Activated naive CD8-positive, alpha-beta T cell treated with anti-CD3 and anti-CD28 coated beads for 36 hours (primary cell): ENCODE measurements at regions not wholly inside any gene's neighbourhood (a gene's known extent, or its start where the extent isn't known, plus 50 kb on each side); places are given as distances from the start of the nearest gene placed in this dataset.

Experiments
- DNase-seq: peaks from one replicate; pipeline ENCODE4 v3.0.0; 2021
- H3K27ac Mint-ChIP-seq: one replicate; pipeline ENCODE4 v1.8.0; 2022; ENCODE audit warnings: mild to moderate bottlenecking, moderate library complexity, mixed read lengths
- H3K27me3 Mint-ChIP-seq: one replicate; pipeline ENCODE4 v1.8.0; 2022; ENCODE audit warnings: mild to moderate bottlenecking, mixed read lengths
- H3K36me3 Mint-ChIP-seq: one replicate; pipeline ENCODE4 v1.8.0; 2021; ENCODE audit warnings: mild to moderate bottlenecking, mixed read lengths
- H3K4me1 Mint-ChIP-seq: one replicate; pipeline ENCODE4 v1.8.0; 2021; ENCODE audit warnings: mixed read lengths
- H3K4me3 Mint-ChIP-seq: one replicate; pipeline ENCODE4 v1.8.0; 2022; ENCODE audit warnings: mild to moderate bottlenecking, moderate library complexity, mixed read lengths
- H3K9me3 Mint-ChIP-seq: one replicate; pipeline ENCODE4 v1.8.0; 2022; ENCODE audit warnings: mixed read lengths

GRCh38 chr6:43956478-43956877 lies 170.8 kb downstream of the MRPL14 start:
- Mint-ChIP-seq H3K4me1 (no peaks in the 10 kb centered on the region), H3K36me3 (no peaks in the 10 kb centered on the region)

DNA sequence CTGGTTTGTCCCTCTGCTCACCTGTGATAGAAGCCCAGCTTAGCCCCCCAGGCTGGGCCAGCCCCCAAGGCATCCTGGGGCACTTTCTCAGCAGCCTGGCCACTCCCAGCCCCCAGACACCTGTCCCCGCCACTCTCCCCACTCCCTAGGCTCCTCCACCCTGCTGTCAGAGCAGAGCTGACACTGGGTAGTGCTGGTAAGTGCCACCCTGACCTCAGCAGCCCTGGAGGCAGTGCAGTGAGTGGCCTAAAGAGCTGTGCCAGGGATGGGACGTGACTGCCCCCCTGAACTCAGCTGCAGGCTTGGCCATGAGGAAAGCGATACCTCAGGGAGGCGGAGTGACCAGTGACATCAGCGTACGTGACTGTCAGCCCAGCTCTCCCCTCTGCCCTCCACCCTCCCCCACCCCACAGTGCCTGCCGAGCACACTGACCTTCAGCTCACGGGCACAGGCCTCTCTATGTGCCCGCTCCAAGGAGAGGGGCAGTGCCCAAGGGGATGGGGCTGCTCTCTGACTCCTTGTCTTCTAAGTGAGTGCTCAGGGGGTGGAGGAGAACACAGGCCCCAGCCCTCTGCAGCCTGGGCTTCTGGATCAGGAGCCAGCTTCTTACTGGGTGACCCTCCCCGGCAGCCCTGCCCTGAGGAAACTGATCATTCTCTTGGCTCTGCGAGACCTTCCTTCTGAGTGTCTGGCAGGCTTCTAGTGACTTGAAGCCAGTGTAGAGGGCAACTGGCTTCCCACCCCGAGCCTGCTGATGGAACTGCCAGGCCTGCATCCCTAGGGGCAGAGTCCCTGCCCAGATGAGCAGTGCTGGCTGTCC lies 172.7 kb downstream of the MRPL14 start:
- Mint-ChIP-seq H3K4me1 (no peaks in the 10 kb centered on the region), H3K4me3 (no peak overlapping the region), H3K27ac (no peak overlapping the region), H3K36me3 (no peaks in the 10 kb centered on the region), H3K27me3 (peaks cover 27% of the 10 kb centered on the region), H3K9me3 (peaks cover 5% of the 10 kb centered on the region)
- no peak for DNase-seq

More at GRCh38 chr6:43956478-43956877, 170.8 kb downstream of the MRPL14 start:
- Mint-ChIP-seq H3K27me3 (peaks cover 31% of the 10 kb centered on the region), H3K9me3 (peaks cover 5% of the 10 kb centered on the region), H3K27ac (no peak overlapping the region), H3K4me3 (no peak overlapping the region)
- DNase-seq, result no peak

DNA sequence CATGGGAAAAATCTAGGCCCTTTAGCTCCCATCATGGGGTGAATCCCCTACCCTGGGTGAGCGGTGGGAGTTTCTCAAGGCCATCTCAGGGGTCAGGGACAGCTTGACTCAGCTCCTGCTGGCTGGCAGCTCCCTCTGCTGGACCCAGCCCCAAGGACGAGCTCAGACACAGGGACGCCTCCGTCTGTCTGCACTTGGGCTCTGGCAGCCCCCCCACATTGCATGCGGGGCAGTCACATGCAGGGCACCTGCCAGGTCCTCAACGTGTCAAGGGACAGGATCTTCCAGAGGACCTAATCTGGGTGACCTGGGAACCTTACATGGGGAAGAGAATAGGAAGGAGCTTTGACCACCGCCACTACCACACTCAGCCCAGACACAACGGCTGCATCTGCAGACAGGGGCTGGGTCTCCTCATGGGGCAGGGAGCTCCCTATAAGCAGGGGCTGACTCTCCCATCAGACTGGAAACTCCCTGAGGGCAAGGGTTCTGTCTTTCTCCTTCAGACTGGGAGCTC lies 173.4 kb downstream of the MRPL14 start:
- no peak overlapping the region for H3K27ac Mint-ChIP-seq
- no peaks in the 10 kb centered on the region for H3K4me1 Mint-ChIP-seq
- H3K36me3 Mint-ChIP-seq, result no peaks in the 10 kb centered on the region
- peaks cover 5% of the 10 kb centered on the region for H3K9me3 Mint-ChIP-seq
- DNase-seq, result no peak
- no peak overlapping the region for H3K4me3 Mint-ChIP-seq
- peaks cover 22% of the 10 kb centered on the region for H3K27me3 Mint-ChIP-seq

GRCh38 chr6:43953256-43953655 lies 174.0 kb downstream of the MRPL14 start:
- H3K4me1 Mint-ChIP-seq, result no peaks in the 10 kb centered on the region
- H3K4me3 Mint-ChIP-seq, result no peak overlapping the region
- H3K9me3 Mint-ChIP-seq, result peaks cover 5% of the 10 kb centered on the region
- H3K27me3 Mint-ChIP-seq, result peaks cover 20% of the 10 kb centered on the region
- H3K27ac Mint-ChIP-seq, result no peak overlapping the region
- H3K36me3 Mint-ChIP-seq, result no peaks in the 10 kb centered on the region
- no peak for DNase-seq

DNA sequence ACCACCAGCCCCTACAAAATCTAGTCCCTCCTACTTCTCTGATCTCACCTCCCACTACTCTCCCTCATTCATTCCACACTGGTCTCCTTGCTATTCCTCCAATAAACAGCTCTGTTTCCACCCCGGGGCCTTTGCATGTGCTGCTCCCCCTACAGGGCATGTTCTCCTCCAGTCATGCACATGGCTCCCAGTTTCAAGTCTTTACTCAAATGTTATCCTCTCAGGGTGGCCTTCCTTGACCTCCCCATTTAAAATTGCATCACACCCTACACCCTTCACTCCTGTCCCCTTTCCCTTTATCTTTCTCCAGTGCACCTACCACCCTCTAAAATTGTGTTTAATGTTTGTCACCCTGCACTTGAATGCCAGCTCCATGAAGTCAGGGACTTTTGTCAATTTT lies 174.5 kb downstream of the MRPL14 start:
- H3K9me3 Mint-ChIP-seq, result peaks cover 5% of the 10 kb centered on the region

DNA sequence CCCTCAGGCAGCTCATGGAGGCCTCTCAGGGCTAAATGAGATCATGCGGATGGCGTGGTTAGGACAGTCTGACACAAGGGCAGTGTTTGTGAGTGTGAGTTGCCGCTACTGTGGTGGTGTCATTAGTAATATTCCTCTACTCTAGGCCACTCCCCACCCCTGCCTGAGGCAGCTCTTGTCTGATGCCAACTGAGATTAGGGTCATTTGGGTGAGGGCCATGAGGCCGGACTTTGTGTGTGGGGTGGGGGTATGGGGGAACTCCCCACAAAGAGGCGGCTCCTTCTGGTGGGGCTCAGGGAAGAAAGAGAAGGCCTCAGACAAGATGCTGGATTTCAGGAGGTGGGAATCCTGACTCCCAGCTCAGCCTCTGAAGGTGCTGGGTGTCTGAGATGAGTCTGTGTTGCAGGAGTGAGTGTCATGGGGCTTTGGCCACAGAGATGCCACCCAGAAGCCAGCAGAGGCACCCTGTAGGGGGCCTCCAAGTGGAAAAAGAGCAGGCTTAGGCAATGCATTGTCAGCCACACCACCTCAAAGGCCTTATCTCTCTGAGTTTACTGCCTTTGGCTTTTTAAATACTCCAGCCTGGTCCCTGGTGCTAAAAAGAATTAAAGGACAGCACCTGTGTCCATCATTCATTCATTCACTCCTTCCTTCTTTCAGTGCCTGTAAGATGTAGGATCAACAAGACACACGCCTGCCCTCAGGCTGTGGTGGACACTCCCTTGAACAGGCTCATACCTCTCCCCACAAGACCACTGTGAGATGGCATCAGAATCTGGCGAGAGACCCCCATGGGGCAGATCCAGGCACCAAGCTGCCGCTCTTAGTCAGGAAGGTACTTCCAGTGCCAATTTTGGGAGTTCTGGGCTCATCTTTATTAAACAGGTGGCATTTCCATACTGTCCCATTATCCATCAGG lies 175.2 kb downstream of the MRPL14 start:
- peaks cover 15% of the 10 kb centered on the region for H3K27me3 Mint-ChIP-seq
- H3K4me1 Mint-ChIP-seq, result no peaks in the 10 kb centered on the region
- H3K36me3 Mint-ChIP-seq, result no peaks in the 10 kb centered on the region
- H3K9me3 Mint-ChIP-seq, result peaks cover 5% of the 10 kb centered on the region
- no peak for DNase-seq
- no peak overlapping the region for H3K4me3 Mint-ChIP-seq
- H3K27ac Mint-ChIP-seq, result no peak overlapping the region

More for the DNA sequence above, 174.5 kb downstream of the MRPL14 start:
- no peak overlapping the region for H3K4me3 Mint-ChIP-seq
- no peak overlapping the region for H3K27ac Mint-ChIP-seq
- no peaks in the 10 kb centered on the region for H3K36me3 Mint-ChIP-seq
- no peaks in the 10 kb centered on the region for H3K4me1 Mint-ChIP-seq
- H3K27me3 Mint-ChIP-seq, result peaks cover 15% of the 10 kb centered on the region
- DNase-seq, result no peak

GRCh38 chr6:43951063-43951755 lies 176.0 kb downstream of the MRPL14 start:
- Mint-ChIP-seq H3K4me3 (no peak overlapping the region), H3K27ac (no peak overlapping the region), H3K36me3 (no peaks in the 10 kb centered on the region), H3K27me3 (peaks cover 10% of the 10 kb centered on the region), H3K4me1 (no peaks in the 10 kb centered on the region), H3K9me3 (peaks cover 4% of the 10 kb centered on the region)
- DNase-seq, result no peak

- Mint-ChIP-seq H3K27ac (no peak overlapping the region), H3K4me3 (no peak overlapping the region), H3K9me3 (peaks cover 9% of the 10 kb centered on the region), H3K27me3 (peaks cover 9% of the 10 kb centered on the region), H3K36me3 (no peaks in the 10 kb centered on the region), H3K4me1 (no peaks in the 10 kb centered on the region)
- DNase-seq, result no peak
Observed at GRCh38 chr6:43950731-43951062, 176.6 kb downstream of the MRPL14 start.

GRCh38 chr6:43950051-43950605 lies 177.1 kb downstream of the MRPL14 start:
- Mint-ChIP-seq H3K4me1 (no peaks in the 10 kb centered on the region), H3K9me3 (peaks cover 12% of the 10 kb centered on the region), H3K36me3 (no peaks in the 10 kb centered on the region), H3K27ac (no peak overlapping the region), H3K27me3 (peaks cover 9% of the 10 kb centered on the region), H3K4me3 (no peak overlapping the region)
- no peak for DNase-seq

DNA sequence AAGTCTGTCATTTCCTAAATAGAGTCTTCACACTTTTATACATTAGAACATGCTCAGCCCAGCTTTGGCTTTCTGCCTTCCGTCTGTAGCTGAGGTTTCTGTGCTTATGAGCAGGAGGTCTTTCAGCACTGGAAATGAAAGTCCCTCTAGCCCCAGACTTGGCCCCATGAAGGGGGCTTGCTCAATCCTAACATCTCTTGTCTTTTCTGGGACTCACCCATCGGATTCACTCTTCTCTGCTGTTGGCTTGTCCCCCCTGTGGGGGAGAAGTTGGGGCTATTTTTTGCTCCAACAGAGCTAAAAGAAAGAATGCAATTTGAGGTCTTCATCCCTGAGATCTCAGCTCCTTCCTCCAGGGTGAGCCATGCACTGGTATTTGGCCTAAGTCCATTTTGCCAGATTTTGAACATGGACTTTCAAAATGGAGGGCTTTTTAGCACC lies 177.7 kb downstream of the MRPL14 start:
- Mint-ChIP-seq H3K36me3 (no peaks in the 10 kb centered on the region), H3K4me1 (no peaks in the 10 kb centered on the region), H3K9me3 (peaks cover 15% of the 10 kb centered on the region), H3K27me3 (peaks cover 9% of the 10 kb centered on the region), H3K27ac (no peak overlapping the region), H3K4me3 (no peak overlapping the region)
- no peak for DNase-seq

- no peak for DNase-seq
- H3K27ac Mint-ChIP-seq, result no peak overlapping the region
- no peak overlapping the region for H3K4me3 Mint-ChIP-seq
- H3K27me3 Mint-ChIP-seq, result peaks cover 7% of the 10 kb centered on the region
- peaks cover 21% of the 10 kb centered on the region for H3K9me3 Mint-ChIP-seq
- H3K36me3 Mint-ChIP-seq, result no peaks in the 10 kb centered on the region
- H3K4me1 Mint-ChIP-seq, result no peaks in the 10 kb centered on the region
Observed at GRCh38 chr6:43948527-43949485, 178.4 kb downstream of the MRPL14 start.

GRCh38 chr6:43947860-43948259 lies 177.8 kb downstream of the VEGFA start:
- DNase-seq, result no peak
- Mint-ChIP-seq H3K4me1 (no peaks in the 10 kb centered on the region), H3K9me3 (peaks cover 21% of the 10 kb centered on the region)

GRCh38 chr6:43946641-43947363 lies 176.8 kb downstream of the VEGFA start:
- Mint-ChIP-seq H3K27me3 (no peaks in the 10 kb centered on the region), H3K36me3 (no peaks in the 10 kb centered on the region), H3K4me1 (no peaks in the 10 kb centered on the region), H3K9me3 (peaks cover 21% of the 10 kb centered on the region), H3K27ac (no peak overlapping the region), H3K4me3 (no peak overlapping the region)
- no peak for DNase-seq

More at GRCh38 chr6:43947860-43948259, 177.8 kb downstream of the VEGFA start:
- Mint-ChIP-seq H3K27me3 (no peaks in the 10 kb centered on the region), H3K36me3 (no peaks in the 10 kb centered on the region), H3K4me3 (no peak overlapping the region), H3K27ac (no peak overlapping the region)
